HG03045 (cell line): ENCODE measurements at regions not wholly inside any gene's neighbourhood (a gene's known extent, or its start where the extent isn't known, plus 50 kb on each side); places are given as distances from the start of the nearest gene placed in this dataset.

Experiments
- ATAC-seq: cut with Tn5 transposase; IDR thresholded peaks from one replicate; pipeline ENCODE4 v1.9.1; 2021; ENCODE audit warnings: mild to moderate bottlenecking, moderate library complexity; ENCODE audit not compliant: unreplicated experiment

DNA sequence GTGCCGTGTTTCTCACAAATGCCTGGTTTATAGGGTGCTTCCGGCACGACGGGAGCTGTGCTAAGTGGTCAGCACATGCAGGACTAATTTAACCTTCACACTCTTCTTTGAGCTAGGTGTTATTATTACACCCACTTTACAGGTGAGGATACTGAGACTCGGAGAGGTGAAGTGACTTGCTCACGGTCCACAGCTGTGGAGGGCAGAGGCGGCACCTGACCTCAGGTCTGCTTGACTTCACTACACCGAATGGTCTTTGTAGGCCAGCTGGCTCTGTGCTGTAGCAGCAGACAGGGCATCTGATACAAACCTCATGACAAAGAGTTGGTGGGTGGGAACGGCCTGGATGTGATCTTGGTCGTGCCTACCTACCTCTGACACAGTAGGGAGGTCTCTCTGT, 102.0 kb upstream of the BOD1 start:
- no peak for ATAC-seq

DNA sequence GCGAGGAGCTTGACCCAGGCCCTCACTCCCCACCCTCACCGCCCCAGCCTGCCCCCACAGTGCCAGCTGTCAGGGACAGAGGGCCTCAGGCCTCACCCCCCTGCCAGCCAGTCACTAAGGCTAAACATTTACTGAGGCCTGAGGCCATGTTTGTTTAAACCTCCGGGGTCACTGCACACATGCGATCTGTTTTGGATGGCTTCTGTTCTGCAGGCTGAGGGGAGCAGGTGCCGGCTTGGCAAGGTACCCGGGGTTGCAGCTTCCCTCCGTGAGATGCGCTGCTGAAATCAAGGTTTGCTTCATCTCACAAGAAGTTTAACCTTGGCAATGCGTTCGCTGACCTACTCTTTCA, 103.3 kb upstream of the BOD1 start:
- no peak for ATAC-seq

DNA sequence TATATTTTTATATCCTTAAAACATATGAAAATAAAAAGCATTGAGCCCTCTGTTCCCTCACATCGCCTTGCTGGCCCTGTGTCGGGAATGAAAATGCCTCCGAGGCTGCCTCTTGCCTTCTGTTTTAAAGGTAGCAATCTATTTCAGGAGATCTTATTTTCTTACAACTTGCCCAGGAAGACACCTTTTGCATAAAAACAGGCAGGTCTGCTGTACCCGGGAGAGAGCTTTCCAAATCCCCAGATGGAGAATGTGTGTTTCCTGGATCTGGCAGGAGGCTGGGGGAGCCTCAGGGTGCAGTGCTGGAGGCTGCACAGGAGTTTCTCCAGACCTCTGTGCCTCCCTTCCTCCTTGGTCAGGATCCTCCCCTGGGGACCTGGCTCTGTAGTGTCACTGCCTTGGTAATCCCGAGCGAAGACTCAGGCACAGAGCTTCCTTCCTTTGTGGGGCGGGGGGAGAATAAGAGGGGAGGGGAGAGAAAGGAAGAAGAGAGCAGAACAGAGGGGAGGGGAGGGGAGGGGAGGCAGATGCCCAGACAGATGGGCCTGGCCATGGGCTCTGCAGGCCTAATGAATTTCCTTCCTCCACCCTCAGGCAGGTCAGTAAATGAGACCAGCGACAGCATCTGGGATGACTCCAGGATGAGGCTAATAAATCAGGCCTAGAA, 104.0 kb upstream of the BOD1 start:
- ATAC-seq = no peak

DNA sequence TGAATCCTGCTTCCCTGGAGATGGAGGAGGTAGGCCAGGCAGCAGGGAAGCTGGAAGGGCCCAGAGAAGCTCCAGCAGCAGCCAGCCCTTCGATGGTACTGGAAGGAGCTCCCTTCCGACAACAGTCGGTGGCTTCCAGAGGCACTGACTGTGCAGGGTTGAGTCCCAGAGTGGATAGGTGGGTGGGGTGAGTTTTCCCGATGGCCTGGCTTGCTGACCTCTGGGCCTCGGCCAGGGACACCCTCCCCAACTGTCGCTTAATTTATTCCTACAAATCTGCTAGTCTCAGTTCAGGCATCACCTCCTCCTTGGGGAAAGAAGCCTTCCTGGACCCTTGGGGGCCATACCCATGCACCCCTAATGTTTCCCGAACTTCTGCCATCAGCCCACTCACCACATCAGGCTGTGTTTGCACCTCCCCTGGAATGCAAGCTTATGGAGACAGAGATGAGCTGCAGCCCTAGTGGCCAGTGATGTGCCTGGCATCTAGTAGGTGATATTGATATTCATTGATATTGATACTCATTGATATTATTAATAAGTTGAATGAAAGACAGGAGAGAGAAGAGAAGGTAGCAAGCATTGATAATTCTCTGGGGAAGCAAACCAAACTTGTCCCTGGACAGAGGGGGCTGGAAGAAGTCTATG, 104.6 kb upstream of the BOD1 start:
- no peak for ATAC-seq

DNA sequence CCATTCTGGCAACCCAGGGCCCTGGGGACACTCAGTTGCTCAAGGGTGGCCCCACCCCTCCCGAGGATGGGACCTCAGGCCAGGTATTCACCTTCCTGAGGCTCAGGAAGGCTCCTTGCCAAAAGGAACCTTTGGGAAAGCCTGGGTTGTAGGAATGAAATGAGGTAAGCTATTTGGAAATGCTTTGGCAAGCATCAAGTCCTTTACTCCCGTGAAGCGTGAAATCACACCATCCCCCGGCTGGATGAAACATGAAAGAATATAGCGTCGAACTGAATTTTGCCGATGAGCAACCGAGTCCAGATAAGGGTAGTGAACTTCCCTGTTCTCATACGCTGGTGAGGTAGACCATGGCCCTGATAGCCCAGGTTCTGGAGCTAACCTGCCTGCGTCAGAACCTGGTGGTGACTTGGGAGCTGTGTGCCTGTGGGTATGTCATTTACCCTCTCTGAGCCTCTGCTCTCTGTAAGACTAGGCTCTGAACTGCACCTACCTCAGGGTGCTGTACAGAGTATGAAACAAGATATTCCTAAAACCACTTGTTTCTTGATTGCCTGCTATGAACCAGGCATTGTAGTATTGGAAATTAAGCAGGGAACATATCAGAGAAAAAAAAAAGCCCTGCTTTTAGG, 105.3 kb upstream of the BOD1 start:
- no peak for ATAC-seq

DNA sequence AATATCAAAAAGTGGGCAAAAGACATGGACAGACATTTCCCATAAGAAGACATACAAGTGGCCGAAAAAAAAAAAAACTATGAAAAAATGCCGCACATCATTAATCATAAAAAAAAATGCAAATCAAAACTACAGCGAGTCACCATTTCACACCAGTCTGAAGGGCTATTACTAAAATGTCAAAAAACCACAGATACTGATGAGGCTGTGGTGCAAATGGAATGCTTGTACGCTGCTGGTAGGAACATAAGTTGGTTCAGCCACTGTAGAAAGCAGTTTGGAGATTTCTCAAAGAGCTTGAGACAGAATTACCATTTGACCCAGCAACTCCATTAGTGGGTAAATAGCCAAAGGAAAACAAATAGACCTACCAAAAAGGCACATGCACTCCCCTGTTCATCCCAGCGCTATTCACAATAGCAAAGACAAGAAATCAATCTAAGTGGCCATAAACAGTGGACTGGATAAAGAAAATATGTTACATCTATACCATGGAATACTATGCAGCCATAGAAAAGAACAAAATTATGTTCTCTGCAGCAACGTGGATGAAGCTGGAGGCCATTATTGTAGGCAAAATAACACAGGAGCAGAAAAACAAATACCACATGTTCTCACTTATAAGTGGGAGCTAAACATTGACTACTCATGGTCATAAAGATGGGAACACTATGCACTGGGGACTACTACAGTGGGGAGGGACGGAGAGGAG, 110.6 kb upstream of the BOD1 start:
- no peak for ATAC-seq

DNA sequence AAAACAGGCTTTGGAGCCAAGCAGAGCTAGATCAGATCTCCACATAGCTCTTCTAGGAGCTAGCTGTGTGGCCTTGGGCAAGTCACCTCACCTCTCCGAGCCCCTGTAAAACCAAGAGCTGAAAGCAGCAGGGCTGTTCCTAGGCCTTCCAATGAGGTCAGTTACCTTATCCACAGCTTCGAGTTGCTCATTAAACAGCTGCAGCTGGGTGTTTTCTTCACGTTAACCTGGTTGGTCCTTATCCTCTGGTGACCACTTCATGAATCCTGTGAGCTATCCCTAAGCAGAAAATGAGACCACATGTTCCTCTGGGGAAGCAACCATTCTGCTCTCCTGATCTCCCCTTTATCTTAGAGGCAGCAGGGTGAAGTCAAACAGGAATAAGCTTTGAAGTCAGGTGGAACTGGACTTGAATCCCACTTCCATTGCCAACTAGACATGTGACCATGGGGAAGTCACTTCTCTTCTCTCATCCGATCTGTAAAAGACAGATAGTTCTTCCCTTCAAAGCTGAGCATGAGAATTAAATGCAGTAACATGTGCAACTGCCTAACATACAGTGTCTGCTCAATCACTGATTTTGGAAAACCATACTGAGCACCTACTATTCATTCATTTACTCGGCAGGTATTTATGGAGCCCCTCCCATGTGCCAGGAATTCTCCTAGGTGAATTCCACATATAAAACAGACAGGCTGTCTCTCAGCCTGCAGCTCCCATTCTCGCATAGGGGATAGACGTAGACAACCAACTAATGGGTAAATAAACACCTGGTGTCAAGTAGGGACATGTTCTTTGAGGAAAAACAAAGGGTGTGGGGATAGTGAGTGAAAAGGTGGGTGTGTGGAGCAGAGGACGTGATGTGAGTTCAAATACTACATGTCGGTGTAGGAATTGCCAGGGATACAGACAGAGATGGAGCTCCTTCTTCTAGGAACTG, 111.7 kb upstream of the BOD1 start:
- ATAC-seq = no peak

DNA sequence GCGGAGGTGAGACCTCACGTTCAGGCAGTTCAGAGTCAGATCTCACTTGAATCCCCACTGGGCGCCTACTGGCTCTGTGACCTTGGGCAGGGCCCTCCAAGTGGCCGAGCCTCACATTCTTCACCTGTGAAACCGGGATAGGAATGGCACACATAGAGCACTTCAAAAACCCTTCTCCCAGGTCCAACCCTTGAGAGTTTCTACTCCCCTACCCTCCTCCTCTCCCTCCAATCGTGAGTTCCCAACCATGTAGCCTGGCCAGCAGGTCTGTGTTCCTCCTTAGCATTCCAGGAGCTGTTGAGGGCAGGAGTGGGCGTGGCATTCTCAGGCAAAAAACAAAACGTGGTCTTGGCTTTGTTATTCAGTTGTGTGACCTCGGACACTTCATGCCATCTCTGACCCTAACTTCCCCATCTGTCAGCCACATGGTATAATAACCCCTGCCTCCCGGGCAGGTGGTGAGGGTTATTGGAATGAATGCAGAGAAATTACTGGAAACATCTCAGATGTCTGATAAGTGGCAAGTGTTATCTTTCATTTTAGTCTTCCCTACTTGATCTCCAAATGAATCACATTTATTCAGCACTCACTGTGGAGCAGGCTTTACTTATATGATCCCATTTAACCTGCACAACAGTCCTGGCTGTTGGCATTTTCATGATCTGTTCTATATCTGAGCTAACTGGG, 112.8 kb upstream of the BOD1 start:
- no peak for ATAC-seq

DNA sequence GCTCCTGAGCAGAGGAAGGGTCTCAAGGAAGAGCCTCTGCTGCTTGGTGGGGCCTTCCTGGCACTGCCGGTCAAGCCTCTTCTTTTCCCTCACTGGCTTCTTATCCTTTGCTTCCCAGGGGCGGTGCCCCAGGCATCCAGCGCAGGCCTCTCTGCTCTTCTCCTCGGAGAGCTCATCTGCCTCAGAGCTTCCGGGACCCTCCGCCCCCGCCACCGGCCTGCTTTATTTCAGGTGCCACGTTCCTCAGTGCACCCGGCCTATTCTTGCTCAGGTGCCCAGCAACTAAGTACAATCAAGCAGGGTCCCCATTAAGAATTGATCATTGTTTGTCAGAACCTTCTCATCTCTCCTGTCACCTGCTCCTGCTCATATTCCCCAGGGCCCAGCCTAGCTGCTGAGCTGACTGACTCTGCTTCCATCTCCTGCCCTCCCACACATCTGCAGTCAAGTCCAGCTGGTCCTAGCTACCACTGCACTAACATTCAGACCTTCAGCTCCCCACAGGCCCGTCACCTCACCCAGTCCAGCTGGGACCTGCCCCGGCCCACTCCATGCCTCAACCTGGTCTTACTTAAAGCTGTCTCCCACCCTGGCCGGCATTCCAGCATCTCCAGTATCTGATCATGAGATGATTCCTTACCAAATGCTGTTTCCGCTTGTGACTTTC, 114.3 kb upstream of the BOD1 start:
- no peak for ATAC-seq

DNA sequence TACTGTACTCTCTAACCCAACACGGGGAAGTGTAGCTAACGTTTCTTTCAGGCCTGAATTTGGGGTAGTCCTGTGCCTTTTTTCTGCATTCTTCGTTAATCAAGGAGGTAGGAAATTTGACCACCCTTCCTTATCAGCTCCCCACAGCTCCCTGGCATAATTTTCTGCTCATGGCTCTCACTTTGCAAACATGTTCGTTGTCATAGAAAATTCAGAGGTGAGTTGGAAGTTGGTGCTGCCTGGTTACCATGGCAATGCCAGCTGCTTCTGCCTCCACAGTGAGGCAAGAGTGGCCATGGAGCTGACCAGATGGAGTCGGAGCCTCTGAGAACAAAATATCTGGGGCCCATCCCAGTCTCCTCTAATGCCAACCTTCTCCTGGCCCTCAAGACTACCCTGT, 116.6 kb upstream of the BOD1 start:
- no peak for ATAC-seq

DNA sequence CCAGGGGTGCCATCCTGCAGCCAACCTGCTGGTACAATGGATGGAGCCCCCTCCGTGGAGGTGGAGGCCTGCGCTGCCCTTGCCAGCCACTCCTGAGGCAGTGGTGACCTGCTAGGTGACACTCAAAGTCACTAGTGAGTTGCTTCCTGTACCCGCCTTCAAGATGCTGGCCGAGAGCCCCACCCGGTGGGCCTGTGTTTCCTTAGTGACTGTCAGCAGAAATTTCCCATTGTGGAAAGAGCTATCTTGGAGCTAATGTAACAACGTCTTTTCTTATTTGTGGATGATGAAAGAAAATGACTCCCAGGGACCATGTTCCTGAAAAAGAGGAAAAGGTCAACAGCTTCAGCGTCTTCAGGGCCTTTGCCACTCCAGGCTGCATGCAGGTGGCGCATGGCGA, 117.0 kb upstream of the BOD1 start:
- ATAC-seq = no peak

DNA sequence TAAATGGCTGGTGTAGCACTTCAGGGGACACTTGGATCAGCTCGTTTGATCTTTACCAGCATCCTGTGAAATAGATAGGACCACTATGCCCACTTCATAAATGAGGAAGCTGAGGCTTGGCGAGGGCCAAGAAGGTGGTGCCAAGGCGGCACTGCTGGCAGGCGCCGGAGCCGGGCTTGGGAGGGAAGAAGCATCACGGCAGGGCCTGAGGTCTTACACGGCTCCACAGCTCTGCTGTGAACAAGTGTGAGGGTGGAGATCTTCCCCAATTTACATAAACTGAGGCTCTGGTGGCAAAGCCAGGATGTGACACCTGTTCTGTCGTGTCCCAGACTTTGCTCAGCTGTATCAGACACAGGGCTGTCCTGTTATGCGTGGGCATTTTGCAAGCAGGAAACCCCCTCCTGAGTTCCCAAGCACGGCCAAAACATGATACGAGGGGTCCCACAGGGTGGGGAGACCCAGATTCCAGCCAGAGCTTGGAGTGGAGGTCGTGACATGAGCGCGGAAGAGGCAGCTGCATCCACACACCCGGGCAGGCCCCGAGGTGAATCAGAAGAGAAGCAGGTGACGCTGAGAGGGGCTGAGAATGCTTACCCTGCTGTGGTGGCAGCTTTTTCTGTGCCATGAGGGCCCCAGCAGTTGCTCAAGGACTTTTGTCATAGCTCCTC, 117.5 kb upstream of the BOD1 start:
- ATAC-seq = peak; percentile 76

DNA sequence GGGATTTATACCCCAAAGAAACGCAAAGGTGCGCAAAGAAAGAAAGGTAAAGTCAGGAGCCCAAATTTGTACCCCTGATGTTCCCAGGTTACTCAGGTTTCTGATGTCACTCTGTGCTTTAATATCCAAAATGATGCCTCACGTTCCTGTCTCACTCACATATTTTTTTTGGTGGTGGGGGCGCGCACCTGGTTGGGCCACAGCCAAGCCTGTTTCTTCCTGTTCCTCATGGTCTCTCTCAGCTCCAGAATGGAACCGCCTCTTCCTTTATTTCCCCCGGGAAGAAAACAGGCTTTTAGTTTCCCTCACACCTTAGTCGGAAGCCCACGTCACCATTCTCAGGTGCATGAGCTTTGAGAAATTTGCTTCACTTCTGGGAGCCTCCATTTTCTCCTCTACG, 118.3 kb upstream of the BOD1 start:
- ATAC-seq = no peak

DNA sequence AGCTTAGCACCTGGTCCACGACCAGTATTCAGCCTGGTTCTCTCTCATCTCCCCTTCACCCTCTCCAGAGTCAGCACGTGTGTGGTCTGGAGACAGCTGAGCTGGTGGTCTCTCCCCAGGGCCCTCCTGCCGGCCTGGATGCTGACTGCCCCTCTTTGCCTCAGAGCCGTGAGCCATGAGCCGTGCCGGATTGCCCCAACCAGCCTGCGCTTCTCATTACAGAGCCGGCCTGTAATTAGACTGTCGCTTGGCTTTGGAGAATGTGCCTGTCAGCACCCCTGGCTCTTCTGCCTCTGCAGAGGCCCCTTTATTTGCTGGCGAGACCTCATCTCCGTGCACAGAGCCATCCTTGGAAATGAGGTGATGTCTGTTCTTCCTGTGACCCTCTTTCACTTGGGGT, 118.7 kb upstream of the BOD1 start:
- no peak for ATAC-seq

DNA sequence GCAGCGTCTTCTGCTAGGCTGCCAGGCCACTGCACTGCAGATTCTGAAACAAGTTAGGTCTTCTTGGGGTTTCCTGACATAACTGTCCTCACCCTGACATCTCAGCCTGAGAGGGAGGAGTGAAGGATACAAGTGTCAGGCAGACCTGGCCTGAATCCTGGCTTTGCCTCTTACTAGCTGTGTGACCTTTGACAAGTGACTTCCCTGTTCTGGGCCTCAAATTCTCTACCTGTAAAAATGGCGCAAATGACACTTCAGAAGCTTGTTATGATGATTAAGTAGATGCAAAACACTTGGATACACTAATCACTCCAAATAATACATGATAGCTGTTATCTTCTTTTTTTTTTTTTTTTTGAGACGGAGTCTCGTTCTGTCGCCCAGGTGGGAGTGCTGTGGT, 119.2 kb upstream of the BOD1 start:
- ATAC-seq = no peak

DNA sequence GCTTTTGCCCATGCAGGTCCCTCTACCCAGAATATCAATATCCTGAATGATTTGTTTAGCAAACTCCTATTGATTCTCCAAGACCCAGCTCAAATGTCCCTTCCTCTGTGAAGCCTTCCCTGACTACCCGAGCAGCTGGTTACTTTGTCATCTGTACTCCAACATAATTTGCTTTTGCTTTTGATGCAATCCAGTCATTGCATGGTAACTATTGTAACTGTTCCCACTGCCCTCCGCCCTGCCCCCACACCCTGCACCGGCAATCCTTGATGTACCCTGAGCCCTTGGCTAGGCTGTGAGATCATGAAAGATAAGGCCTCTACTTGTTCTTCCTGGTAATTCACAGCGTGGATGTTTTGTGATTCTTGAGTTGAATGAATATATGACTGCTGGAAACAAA, 119.9 kb upstream of the BOD1 start:
- no peak for ATAC-seq

DNA sequence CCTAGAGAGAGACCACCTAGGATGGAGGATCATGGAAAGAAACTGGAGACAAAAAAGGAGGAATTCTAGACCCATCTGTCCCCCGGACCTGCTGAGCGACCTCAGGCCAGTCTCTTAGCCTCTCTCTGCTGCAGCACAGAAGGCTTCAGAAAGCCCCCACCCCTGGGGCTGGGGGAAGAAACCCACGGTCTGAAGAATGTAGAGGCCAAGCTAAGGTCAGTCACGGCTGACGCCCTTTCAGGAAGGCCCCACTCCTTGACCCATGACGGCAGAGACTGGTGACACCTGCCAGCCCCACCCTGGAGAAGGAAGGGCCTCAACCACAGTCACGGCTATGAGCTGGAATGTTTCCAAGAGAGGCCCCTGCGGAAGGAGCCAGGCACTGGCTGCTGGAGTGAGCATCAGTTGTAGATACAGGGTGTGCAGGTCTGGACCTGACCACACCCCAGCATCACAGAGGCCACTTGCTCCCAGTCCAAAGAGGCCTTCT, 120.5 kb upstream of the BOD1 start:
- ATAC-seq = peak; percentile 60

DNA sequence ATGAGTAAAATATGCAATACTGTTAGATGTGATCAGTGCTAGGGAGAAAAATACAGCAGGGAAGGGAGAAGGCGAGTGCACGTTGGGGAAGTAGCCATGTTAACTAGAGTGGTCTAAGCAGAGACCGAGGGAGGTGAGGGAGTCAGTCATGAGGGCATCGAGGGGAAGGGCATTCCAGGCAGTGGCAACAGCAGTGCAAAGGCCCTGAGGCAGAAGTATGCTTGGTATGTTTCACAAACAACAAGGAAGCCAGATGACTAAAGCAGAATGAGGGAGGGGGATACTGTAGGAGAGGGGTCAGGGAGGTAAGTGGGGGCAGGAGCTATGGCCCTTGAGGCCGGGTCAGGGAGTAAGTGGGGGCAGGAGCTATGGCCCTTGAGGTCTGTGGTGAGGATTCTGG, 123.3 kb upstream of the BOD1 start:
- ATAC-seq = no peak

DNA sequence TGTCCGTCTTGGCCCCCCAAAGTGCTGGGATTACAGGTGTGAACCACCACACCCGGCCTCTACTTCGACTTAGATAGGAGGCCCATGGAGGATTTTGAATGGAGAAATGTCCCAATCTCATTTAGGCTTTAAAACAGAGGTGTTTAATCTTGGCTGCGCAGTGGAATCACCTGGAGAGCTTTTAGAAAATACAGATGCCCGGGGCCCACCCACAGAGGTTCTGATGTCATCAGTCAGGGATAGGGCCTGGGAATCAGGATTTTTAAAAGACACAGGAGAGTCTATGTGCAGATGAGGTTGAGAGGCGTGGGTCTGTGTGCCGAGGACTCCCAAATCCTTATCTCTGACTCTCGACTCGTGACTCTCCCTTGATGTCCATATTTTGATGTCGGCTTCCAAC, 124.0 kb upstream of the BOD1 start:
- no peak for ATAC-seq
